VCaP (cell line): ENCODE measurements at regions not wholly inside any gene's neighbourhood (a gene's known extent, or its start where the extent isn't known, plus 50 kb on each side); places are given as distances from the start of the nearest gene placed in this dataset.

ENCODE experiments used
- H3K27ac ChIP-seq: fragments of 450-650 bp; 2 replicates; pipeline ENCODE4 v1.5.1; 2017
- CTCF ChIP-seq: fragments of 450-650 bp; conservative IDR thresholded peaks from 2 replicates; pipeline ENCODE4 v1.5.1; 2017; ENCODE audit warnings: mild to moderate bottlenecking, moderate library complexity

GRCh38 chr2:126990605-126991532, 92.2 kb downstream of the TEX51 start:
- no peak for TF ChIP-seq CTCF
- H3K27ac ChIP-seq = no peak overlapping the region

- no peak overlapping the region for H3K27ac ChIP-seq
- TF ChIP-seq CTCF = no peak
Observed at GRCh38 chr2:126994340-126994777, 95.7 kb downstream of the TEX51 start.

DNA sequence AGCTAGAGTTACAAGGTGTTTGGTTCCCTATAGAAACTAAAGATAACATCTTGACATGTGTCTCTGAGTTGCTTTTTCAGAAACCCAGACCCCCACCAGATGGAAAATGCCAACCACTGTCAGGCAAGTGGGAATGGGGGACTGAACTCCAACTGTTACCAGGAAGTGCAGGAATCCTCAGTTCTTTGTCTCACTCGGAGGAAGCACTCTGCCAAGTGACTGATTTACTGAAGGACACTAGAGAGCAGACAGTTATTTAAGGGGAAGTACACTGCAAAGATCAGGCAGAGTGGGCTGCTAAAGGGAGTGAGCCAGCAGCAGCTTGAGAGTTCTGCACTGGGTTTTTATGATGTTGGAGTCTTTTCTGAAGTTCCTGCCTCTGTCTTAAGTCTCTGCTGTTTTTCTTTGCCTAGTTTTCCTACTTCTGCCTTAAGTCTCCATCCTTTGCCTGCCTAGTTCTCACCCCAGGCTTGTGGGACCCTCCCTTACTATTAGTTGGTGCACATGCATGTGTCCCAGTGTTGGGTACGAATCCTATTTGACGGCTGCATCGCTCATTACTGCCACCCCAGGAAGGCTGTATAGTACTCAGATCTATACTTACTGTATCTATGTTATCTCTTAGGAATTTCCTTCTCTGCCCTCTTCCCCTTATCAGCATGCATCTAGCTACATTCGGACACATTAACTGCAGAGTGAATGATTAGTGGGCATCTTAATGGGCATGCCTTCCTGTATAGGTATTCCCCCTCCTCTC, 97.1 kb downstream of the TEX51 start:
- TF ChIP-seq CTCF = no peak
- H3K27ac ChIP-seq = no peak overlapping the region

DNA sequence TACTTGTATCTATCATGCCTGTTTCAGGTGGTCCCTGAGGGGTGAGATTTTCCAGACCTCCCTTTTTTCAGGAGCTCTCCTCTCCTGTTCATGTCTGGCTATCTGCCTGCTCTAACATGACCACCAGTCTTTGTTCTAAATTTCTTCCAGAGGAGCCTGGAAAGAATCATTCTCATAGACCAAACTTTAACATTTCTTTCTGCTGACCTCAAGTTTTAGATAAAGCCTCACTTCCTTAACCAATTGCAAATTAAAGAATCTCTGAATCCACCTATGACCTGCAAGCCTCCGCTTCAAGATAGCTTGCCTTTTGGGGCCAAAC, 97.6 kb downstream of the TEX51 start:
- no peak for TF ChIP-seq CTCF
- no peak overlapping the region for H3K27ac ChIP-seq
